ENCODE measurements at regions not wholly inside any gene's neighbourhood (a gene's known extent, or its start where the extent isn't known, plus 50 kb on each side); places are given as distances from the start of the nearest gene placed in this dataset.
"Not testable (repeated sequence)": the region's sequence is repeated elsewhere in the genome, so short reads cannot be mapped to it uniquely, and the experiment has no call there.

- H3K4me3 ChIP-seq, result no peak overlapping the region
- no peaks in the 10 kb centered on the region for H3K9me3 ChIP-seq (ENCODE audit: low read depth, low read length)
- no peak overlapping the region for H3K27ac ChIP-seq
- TF ChIP-seq FOXP2 (optimal IDR thresholded peaks at IDR 0.05; ENCODE audit: control extremely low read depth, extremely low read length, insufficient read depth) (no peak), POLR2AphosphoS5 (IDR thresholded peaks at IDR 0.05; ENCODE audit: borderline replicate concordance, low read depth, low read length) (no peak), EZH2 (IDR thresholded peaks at IDR 0.05) (no peak)
- DNase-seq (ENCODE audit: low read depth, low spot score), result no peak
- no peaks in the 10 kb centered on the region for H3K36me3 ChIP-seq (ENCODE audit: insufficient read depth, low read length)
- H3K9ac ChIP-seq (ENCODE audit: insufficient read length), result no peak overlapping the region
Observed at GRCh38 chr4:28279249-28279648, 1418.6 kb downstream of the STIM2 start.

- not testable (repeated sequence) for H3K9me3 ChIP-seq (ENCODE audit: low read depth, low read length); DNase-seq (ENCODE audit: low read depth, low spot score); H3K4me3 ChIP-seq; H3K9ac ChIP-seq (ENCODE audit: insufficient read length); H3K36me3 ChIP-seq (ENCODE audit: insufficient read depth, low read length); H3K27ac ChIP-seq
Observed at GRCh38 chr4:28286266-28286665, 1425.6 kb downstream of the STIM2 start.

GRCh38 chr4:28287831-28288233 lies 1427.2 kb downstream of the STIM2 start:
- Histone ChIP-seq H3K36me3 (ENCODE audit: insufficient read depth, low read length) (no peaks in the 10 kb centered on the region), H3K9ac (ENCODE audit: insufficient read length) (no peak overlapping the region), H3K9me3 (ENCODE audit: low read depth, low read length) (no peaks in the 10 kb centered on the region), H3K4me3 (no peak overlapping the region), H3K27ac (peak overlapping the region; percentile 36; the same call in 1 of the 2 replicates)
- DNase-seq (ENCODE audit: low read depth, low spot score), result no peak
- TF ChIP-seq FOXP2 (optimal IDR thresholded peaks at IDR 0.05; ENCODE audit: control extremely low read depth, extremely low read length, insufficient read depth), result no peak
- TF ChIP-seq EZH2 (IDR thresholded peaks at IDR 0.05), result no peak
- TF ChIP-seq POLR2AphosphoS5 (IDR thresholded peaks at IDR 0.05; ENCODE audit: borderline replicate concordance, low read depth, low read length), result no peak

- Histone ChIP-seq H3K27ac (no peak overlapping the region), H3K4me3 (no peak overlapping the region), H3K9ac (ENCODE audit: insufficient read length) (no peak overlapping the region), H3K36me3 (ENCODE audit: insufficient read depth, low read length) (no peaks in the 10 kb centered on the region), H3K9me3 (ENCODE audit: low read depth, low read length) (no peaks in the 10 kb centered on the region)
- DNase-seq (ENCODE audit: low read depth, low spot score), result no peak
- TF ChIP-seq EZH2 (IDR thresholded peaks at IDR 0.05) (no peak), FOXP2 (optimal IDR thresholded peaks at IDR 0.05; ENCODE audit: control extremely low read depth, extremely low read length, insufficient read depth) (no peak), POLR2AphosphoS5 (IDR thresholded peaks at IDR 0.05; ENCODE audit: borderline replicate concordance, low read depth, low read length) (no peak)
Observed at GRCh38 chr4:28296239-28296638, 1435.6 kb downstream of the STIM2 start.

GRCh38 chr4:28310926-28311325 lies 1450.3 kb downstream of the STIM2 start:
- no peak overlapping the region for H3K9ac ChIP-seq (ENCODE audit: insufficient read length)

GRCh38 chr4:28312497-28312896 lies 1451.9 kb downstream of the STIM2 start:
- DNase-seq (ENCODE audit: low read depth, low spot score); H3K9ac ChIP-seq (ENCODE audit: insufficient read length); H3K9me3 ChIP-seq (ENCODE audit: low read depth, low read length); H3K27ac ChIP-seq; H3K4me3 ChIP-seq; H3K36me3 ChIP-seq (ENCODE audit: insufficient read depth, low read length): not testable (repeated sequence)

More at GRCh38 chr4:28310926-28311325, 1450.3 kb downstream of the STIM2 start:
- no peak for TF ChIP-seq EZH2 (IDR thresholded peaks at IDR 0.05)
- no peak for TF ChIP-seq POLR2AphosphoS5 (IDR thresholded peaks at IDR 0.05; ENCODE audit: borderline replicate concordance, low read depth, low read length)
- TF ChIP-seq FOXP2 (optimal IDR thresholded peaks at IDR 0.05; ENCODE audit: control extremely low read depth, extremely low read length, insufficient read depth), result no peak
- DNase-seq (ENCODE audit: low read depth, low spot score), result no peak
- H3K36me3 ChIP-seq (ENCODE audit: insufficient read depth, low read length), result no peaks in the 10 kb centered on the region
- no peaks in the 10 kb centered on the region for H3K9me3 ChIP-seq (ENCODE audit: low read depth, low read length)
- H3K27ac ChIP-seq, result no peak overlapping the region
- H3K4me3 ChIP-seq, result no peak overlapping the region

GRCh38 chr4:28313729-28314713 lies 1453.4 kb downstream of the STIM2 start:
- Histone ChIP-seq H3K9me3 (ENCODE audit: low read depth, low read length) (no peaks in the 10 kb centered on the region), H3K36me3 (ENCODE audit: insufficient read depth, low read length) (no peaks in the 10 kb centered on the region), H3K4me3 (no peak overlapping the region), H3K27ac (no peak overlapping the region), H3K9ac (ENCODE audit: insufficient read length) (no peak overlapping the region)
- no peak for DNase-seq (ENCODE audit: low read depth, low spot score)
- TF ChIP-seq FOXP2 (optimal IDR thresholded peaks at IDR 0.05; ENCODE audit: control extremely low read depth, extremely low read length, insufficient read depth), result no peak
- no peak for TF ChIP-seq POLR2AphosphoS5 (IDR thresholded peaks at IDR 0.05; ENCODE audit: borderline replicate concordance, low read depth, low read length)
- TF ChIP-seq EZH2 (IDR thresholded peaks at IDR 0.05), result no peak

GRCh38 chr4:28317221-28317620 lies 1456.6 kb downstream of the STIM2 start:
- H3K9me3 ChIP-seq (ENCODE audit: low read depth, low read length), result no peaks in the 10 kb centered on the region
- no peak for TF ChIP-seq EZH2 (IDR thresholded peaks at IDR 0.05)
- TF ChIP-seq FOXP2 (optimal IDR thresholded peaks at IDR 0.05; ENCODE audit: control extremely low read depth, extremely low read length, insufficient read depth), result no peak
- no peak for TF ChIP-seq POLR2AphosphoS5 (IDR thresholded peaks at IDR 0.05; ENCODE audit: borderline replicate concordance, low read depth, low read length)
- no peak overlapping the region for H3K4me3 ChIP-seq
- DNase-seq (ENCODE audit: low read depth, low spot score), result no peak
- H3K36me3 ChIP-seq (ENCODE audit: insufficient read depth, low read length), result no peaks in the 10 kb centered on the region
- H3K27ac ChIP-seq, result no peak overlapping the region
- no peak overlapping the region for H3K9ac ChIP-seq (ENCODE audit: insufficient read length)

- Histone ChIP-seq H3K27ac (no peak overlapping the region), H3K36me3 (ENCODE audit: insufficient read depth, low read length) (no peaks in the 10 kb centered on the region), H3K4me3 (no peak overlapping the region), H3K9me3 (ENCODE audit: low read depth, low read length) (no peaks in the 10 kb centered on the region), H3K9ac (ENCODE audit: insufficient read length) (no peak overlapping the region)
- no peak for DNase-seq (ENCODE audit: low read depth, low spot score)
- no peak for TF ChIP-seq FOXP2 (optimal IDR thresholded peaks at IDR 0.05; ENCODE audit: control extremely low read depth, extremely low read length, insufficient read depth)
- TF ChIP-seq EZH2 (IDR thresholded peaks at IDR 0.05), result no peak
- TF ChIP-seq POLR2AphosphoS5 (IDR thresholded peaks at IDR 0.05; ENCODE audit: borderline replicate concordance, low read depth, low read length), result no peak
Observed at GRCh38 chr4:28334249-28334648, 1473.6 kb downstream of the STIM2 start.
